Thyroid gland (tissue), 4 donors: ENCODE measurements at regions not wholly inside any gene's neighbourhood (a gene's known extent, or its start where the extent isn't known, plus 50 kb on each side); places are given as distances from the start of the nearest gene placed in this dataset.
"Not testable (repeated sequence)": the region's sequence is repeated elsewhere in the genome, so short reads cannot be mapped to it uniquely, and the experiment has no call there.

Experiments used
- DNase-seq, 2 donors: peaks; one replicate each; pipeline ENCODE4 v3.0.0-alpha.2; 2019
- H3K27ac ChIP-seq, 3 donors: fragments of 200-600 bp; sonication (generic); 1 replicate in 2 of 3; 2 replicates in 1 of 3; pipeline ENCODE4 v1.5.1; 2016 to 2019; ENCODE audit warnings: mild to moderate bottlenecking in 1 of 3, moderate library complexity in 1 of 3
- H3K27me3 ChIP-seq: fragments of 200-600 bp; sonication (generic); one replicate; pipeline ENCODE4 v1.5.1; 2019
- H3K36me3 ChIP-seq, 2 donors: fragments of 200-600 bp; sonication (generic); one replicate each; pipeline ENCODE4 v1.5.1; 2016 to 2019
- H3K4me1 ChIP-seq, 2 donors: fragments of 200-600 bp; sonication (generic); one replicate each; pipeline ENCODE4 v1.5.1; 2017 to 2019
- H3K4me3 ChIP-seq, 3 donors: fragments of 200-600 bp; sonication (generic); replicated peaks in 1 of 3; 1 replicate in 2 of 3; 2 replicates in 1 of 3; pipeline ENCODE4 v1.5.1; 2016; ENCODE audit warnings: mild to moderate bottlenecking in 1 of 3
- H3K9me3 ChIP-seq: fragments of 200-600 bp; sonication (generic); one replicate; pipeline ENCODE4 v1.5.1; 2017
- POLR2A ChIP-seq, 2 donors: fragments of 450-650 bp; IDR thresholded peaks; one replicate each; pipeline ENCODE4 v1.6.1; 2017; ENCODE audit warnings: antibody characterized with exemption in 2 of 2, mild to moderate bottlenecking in 2 of 2, moderate library complexity in 1 of 2
- WGBS, 2 donors: methylation state at CpG; one replicate each; pipeline ENCODE4 v1.1.5; 2017; 5-methylcytosine and 5-hydroxymethylcytosine counted together
- intact Hi-C: fragments of 100-400 bp; cut with DNase I; formaldehyde crosslinking; loops from one replicate; pipeline ENCODE4 v1.15.1; 2023
- TF ChIP-seq, protein P1 (sequence below), 6 experiments: fragments of 200-600 bp in 3 of 6; fragments of 450-650 bp in 3 of 6; sonication (generic) in 3 of 6; IDR thresholded peaks; one replicate each; pipeline ENCODE4 v1.5.1; 2016 to 2019; ENCODE audit warnings: antibody characterized with exemption in 6 of 6, mild to moderate bottlenecking in 2 of 6, inconsistent platforms in 1 of 6, moderate library complexity in 1 of 6

- Histone ChIP-seq H3K9me3 (no peaks in the 10 kb centered on the region), H3K27ac (no peak overlapping the region), H3K4me3 (no peak overlapping the region), H3K27me3 (no peaks in the 10 kb centered on the region), H3K36me3 (no peaks in the 10 kb centered on the region), H3K4me1 (peaks cover 0 to 7% of the 10 kb centered on the region in 2 donors)
- DNase-seq: no peak
- TF ChIP-seq, protein P1, sequence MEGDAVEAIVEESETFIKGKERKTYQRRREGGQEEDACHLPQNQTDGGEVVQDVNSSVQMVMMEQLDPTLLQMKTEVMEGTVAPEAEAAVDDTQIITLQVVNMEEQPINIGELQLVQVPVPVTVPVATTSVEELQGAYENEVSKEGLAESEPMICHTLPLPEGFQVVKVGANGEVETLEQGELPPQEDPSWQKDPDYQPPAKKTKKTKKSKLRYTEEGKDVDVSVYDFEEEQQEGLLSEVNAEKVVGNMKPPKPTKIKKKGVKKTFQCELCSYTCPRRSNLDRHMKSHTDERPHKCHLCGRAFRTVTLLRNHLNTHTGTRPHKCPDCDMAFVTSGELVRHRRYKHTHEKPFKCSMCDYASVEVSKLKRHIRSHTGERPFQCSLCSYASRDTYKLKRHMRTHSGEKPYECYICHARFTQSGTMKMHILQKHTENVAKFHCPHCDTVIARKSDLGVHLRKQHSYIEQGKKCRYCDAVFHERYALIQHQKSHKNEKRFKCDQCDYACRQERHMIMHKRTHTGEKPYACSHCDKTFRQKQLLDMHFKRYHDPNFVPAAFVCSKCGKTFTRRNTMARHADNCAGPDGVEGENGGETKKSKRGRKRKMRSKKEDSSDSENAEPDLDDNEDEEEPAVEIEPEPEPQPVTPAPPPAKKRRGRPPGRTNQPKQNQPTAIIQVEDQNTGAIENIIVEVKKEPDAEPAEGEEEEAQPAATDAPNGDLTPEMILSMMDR (IDR thresholded peaks at IDR 0.05): no peak
- no peak for TF ChIP-seq POLR2A (IDR thresholded peaks at IDR 0.05)
- intact Hi-C loops: no loop called here
- WGBS, 2 donors: 79 to 80% methylated on average over 4 to 6 of the region's 6 CpGs
These were observed 131.6 kb upstream of the ETV3 start for GRCh38 chr1:157269656-157270375.

GRCh38 chr1:157262891-157263290 is 124.7 kb upstream of the ETV3 start:
- Histone ChIP-seq H3K36me3 (no peaks in the 10 kb centered on the region), H3K27me3 (no peaks in the 10 kb centered on the region), H3K27ac (no peak overlapping the region), H3K4me1 (no peaks in the 10 kb centered on the region), H3K4me3 (no peak overlapping the region), H3K9me3 (no peaks in the 10 kb centered on the region)
- intact Hi-C loops: no loop called here
- no peak for DNase-seq
- TF ChIP-seq, protein P1 (IDR thresholded peaks at IDR 0.05): no peak
- no peak for TF ChIP-seq POLR2A (IDR thresholded peaks at IDR 0.05)

DNA sequence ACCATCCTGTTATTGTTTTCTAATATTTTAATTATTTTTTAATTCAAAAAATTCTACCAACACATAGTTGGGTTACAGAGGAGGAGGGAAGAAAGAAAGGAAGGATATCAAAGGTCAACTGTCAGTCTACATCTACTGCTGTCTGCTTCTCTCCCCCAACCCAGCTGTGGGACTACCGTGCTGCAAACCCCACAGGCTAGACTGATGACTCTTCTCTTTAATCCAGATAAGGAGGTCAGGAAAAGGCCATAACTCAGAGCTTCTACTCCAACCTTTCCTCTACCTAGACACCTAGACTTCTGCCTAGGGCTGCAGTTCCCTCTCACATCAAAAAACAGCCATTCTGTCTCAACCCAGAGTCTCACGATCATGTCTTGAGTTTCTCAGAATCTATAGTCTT is 124.2 kb upstream of the ETV3 start:
- H3K27ac ChIP-seq: no peak overlapping the region
- intact Hi-C loops: no loop called here
- no peaks in the 10 kb centered on the region for H3K27me3 ChIP-seq
- no peaks in the 10 kb centered on the region for H3K36me3 ChIP-seq
- 73 to 90% methylated on average over 2 of the region's 2 CpGs for WGBS, 2 donors
- no peak for DNase-seq
- no peaks in the 10 kb centered on the region for H3K9me3 ChIP-seq
- no peak for TF ChIP-seq POLR2A (IDR thresholded peaks at IDR 0.05)
- TF ChIP-seq, protein P1 (IDR thresholded peaks at IDR 0.05): no peak
- H3K4me3 ChIP-seq: no peak overlapping the region
- no peaks in the 10 kb centered on the region for H3K4me1 ChIP-seq

DNA sequence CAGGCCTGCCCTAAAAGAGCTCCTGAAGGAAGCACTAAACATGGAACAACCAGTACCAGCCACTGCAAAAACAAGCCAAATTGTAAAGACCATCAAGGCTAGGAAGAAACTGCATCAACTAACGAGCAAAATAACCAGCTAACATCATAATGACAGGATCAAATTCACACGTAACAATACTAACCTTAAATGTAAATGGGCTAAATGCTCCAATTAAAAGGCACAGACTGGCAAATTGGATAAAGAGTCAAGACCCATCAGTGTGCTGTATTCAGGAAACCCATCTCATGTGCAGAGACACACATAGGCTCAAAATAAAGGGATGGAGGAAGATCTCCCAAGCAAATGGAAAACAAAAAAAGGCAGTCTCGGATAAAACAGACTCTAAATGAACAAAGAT is 117.7 kb upstream of the ETV3 start:
- H3K4me3 ChIP-seq, H3K27me3 ChIP-seq, H3K36me3 ChIP-seq, H3K27ac ChIP-seq, DNase-seq, H3K4me1 ChIP-seq, intact Hi-C loops, H3K9me3 ChIP-seq: not testable (repeated sequence)
- WGBS, 2 donors: 89 to 93% methylated on average over 3 of the region's 3 CpGs

DNA sequence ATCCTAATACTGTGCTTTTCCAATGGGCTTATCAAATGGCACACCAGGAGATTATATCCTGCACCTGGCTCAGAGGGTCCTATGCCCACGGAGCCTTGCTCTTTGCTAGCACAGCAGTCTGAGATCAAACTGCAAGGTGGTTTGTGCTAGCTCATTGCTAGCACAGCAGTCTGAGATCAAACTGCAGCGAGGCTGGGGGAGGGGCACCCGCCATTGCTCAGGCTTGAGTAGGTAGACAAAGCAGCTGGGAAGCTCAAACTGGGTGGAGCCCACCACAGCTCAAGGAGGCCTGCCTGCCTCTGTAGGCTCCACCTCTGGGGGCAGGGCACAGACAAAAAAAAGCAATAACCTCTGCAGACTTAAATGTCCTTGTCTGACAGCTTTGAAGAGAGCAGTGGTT is 116.0 kb upstream of the ETV3 start:
- WGBS, 2 donors: 76 to 93% methylated on average over 3 of the region's 3 CpGs

GRCh38 chr1:157252473-157252872 is 114.3 kb upstream of the ETV3 start:
- no peak overlapping the region for H3K27ac ChIP-seq
- H3K4me1 ChIP-seq: no peaks in the 10 kb centered on the region
- 90 to 98% methylated on average over 2 of the region's 2 CpGs for WGBS, 2 donors
- no peak for TF ChIP-seq POLR2A (IDR thresholded peaks at IDR 0.05)
- TF ChIP-seq, protein P1 (IDR thresholded peaks at IDR 0.05): no peak
- no peaks in the 10 kb centered on the region for H3K36me3 ChIP-seq
- H3K4me3 ChIP-seq: no peak overlapping the region
- no peaks in the 10 kb centered on the region for H3K9me3 ChIP-seq
- DNase-seq: no peak
- intact Hi-C loops: no loop called here
- H3K27me3 ChIP-seq: no peaks in the 10 kb centered on the region

More for the DNA sequence above, 116.0 kb upstream of the ETV3 start:
- H3K4me1 ChIP-seq, H3K27ac ChIP-seq, H3K9me3 ChIP-seq, H3K4me3 ChIP-seq, H3K27me3 ChIP-seq, DNase-seq, H3K36me3 ChIP-seq, intact Hi-C loops: not testable (repeated sequence)
